Mucosa of descending colon (tissue), 3 donors: ENCODE measurements at regions not wholly inside any gene's neighbourhood (a gene's known extent, or its start where the extent isn't known, plus 50 kb on each side); places are given as distances from the start of the nearest gene placed in this dataset.

Source experiments
- ATAC-seq: fragments of 200-7000 bp; cut with Tn5 transposase; one replicate; pipeline ENCODE4 v1.9.1; 2020; ENCODE audit warnings: mild to moderate bottlenecking, moderate library complexity
- DNase-seq, 3 donors: peaks; one replicate each; pipeline ENCODE4 v3.0.0-alpha.2; 2020
- H3K36me3 ChIP-seq: fragments of 200-600 bp; one replicate; pipeline ENCODE4 v1.8.0; 2021; ENCODE audit warnings: low read depth, mild to moderate bottlenecking
- H3K4me1 ChIP-seq: fragments of 200-600 bp; one replicate; pipeline ENCODE4 v1.8.0; 2021; ENCODE audit warnings: low read depth, mild to moderate bottlenecking
- H3K4me3 ChIP-seq: fragments of 200-600 bp; one replicate; pipeline ENCODE4 v1.8.0; 2021; ENCODE audit warnings: mild to moderate bottlenecking
- H3K9me3 ChIP-seq: fragments of 200-600 bp; one replicate; pipeline ENCODE4 v1.8.0; 2021; ENCODE audit warnings: mild to moderate bottlenecking
- intact Hi-C, 2 donors: fragments of 100-400 bp; cut with DNase I in 1 of 2; cut with micrococcal nuclease in 1 of 2; formaldehyde crosslinking; loops; one replicate each; pipeline versions ENCODE4 v1.11.0 to v1.11.1; 2022; cut with DNase I, micrococcal nuclease
- TF ChIP-seq, protein P1 (sequence below): fragments of 200-600 bp; IDR thresholded peaks from one replicate; pipeline ENCODE4 v1.8.0; 2022; ENCODE audit warnings: antibody characterized with exemption, mild to moderate bottlenecking
- donor health status: DM: no; HTN: no; CAD: no; lungs with moderate emphysema.
- donor health status: DM: no; HTN: no; CAD: no.
- donor health status: DM: no; HTN: yes; CAD: no.

DNA sequence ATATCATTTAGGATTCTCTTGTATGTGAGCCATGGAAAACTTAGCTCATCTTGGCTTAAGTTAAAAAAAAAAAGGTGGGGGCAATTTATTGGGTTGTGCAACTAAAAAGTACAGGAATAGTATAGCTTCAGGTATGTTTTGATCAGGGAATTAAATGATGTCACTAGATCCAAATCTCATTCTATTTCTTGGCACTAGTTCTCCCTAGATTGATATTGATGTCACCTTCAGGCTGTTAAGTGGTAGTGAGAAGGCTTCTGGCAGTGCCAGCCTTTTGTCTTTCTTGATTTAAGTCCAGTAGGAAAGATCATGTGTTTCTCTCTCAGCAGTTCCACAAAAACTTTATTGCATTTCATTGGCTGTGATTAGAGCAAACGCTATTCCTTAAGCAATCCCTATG is 65.0 kb upstream of the ZBED5 start:
- ATAC-seq (no peak), DNase-seq (no peak)
- Histone ChIP-seq H3K4me3 (no peak overlapping the region), H3K9me3 (peaks cover under 1% of the 10 kb centered on the region), H3K36me3 (no peaks in the 10 kb centered on the region), H3K4me1 (peaks cover 10% of the 10 kb centered on the region)
- intact Hi-C loops = loop anchor here in 1 of 2 donors (10.0 kb wide), 1 partner anchor 118 kb away; the partner anchor contains the start of gene EIF4G2
- TF ChIP-seq, protein P1, sequence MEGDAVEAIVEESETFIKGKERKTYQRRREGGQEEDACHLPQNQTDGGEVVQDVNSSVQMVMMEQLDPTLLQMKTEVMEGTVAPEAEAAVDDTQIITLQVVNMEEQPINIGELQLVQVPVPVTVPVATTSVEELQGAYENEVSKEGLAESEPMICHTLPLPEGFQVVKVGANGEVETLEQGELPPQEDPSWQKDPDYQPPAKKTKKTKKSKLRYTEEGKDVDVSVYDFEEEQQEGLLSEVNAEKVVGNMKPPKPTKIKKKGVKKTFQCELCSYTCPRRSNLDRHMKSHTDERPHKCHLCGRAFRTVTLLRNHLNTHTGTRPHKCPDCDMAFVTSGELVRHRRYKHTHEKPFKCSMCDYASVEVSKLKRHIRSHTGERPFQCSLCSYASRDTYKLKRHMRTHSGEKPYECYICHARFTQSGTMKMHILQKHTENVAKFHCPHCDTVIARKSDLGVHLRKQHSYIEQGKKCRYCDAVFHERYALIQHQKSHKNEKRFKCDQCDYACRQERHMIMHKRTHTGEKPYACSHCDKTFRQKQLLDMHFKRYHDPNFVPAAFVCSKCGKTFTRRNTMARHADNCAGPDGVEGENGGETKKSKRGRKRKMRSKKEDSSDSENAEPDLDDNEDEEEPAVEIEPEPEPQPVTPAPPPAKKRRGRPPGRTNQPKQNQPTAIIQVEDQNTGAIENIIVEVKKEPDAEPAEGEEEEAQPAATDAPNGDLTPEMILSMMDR = no peak

DNA sequence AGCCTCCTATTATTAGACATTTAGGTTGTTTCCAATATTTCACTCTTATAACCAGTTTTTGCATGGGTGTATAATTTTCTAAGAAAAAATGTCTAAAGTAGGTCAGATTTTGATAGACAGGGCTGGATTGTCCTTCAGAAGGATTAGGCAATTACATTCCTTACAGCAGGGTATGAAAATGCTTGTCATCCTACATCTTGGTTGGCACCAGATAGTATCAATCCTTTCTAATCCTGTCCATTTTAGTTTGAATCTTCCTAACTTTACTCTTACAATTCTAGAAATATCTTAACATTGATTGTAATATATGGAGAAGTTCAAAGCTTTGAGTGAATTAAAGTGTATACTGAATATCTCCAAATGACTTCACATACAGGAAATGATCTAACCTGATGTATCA is 63.0 kb upstream of the ZBED5 start:
- TF ChIP-seq, protein P1 = no peak
- Histone ChIP-seq H3K4me1 (no peaks in the 10 kb centered on the region), H3K36me3 (no peaks in the 10 kb centered on the region), H3K4me3 (no peak overlapping the region), H3K9me3 (peaks cover 3% of the 10 kb centered on the region)
- intact Hi-C loops = loop anchor here in 1 of 2 donors (10.0 kb wide), 1 partner anchor 116 kb away; the partner anchor contains the start of gene EIF4G2
- no peak for ATAC-seq
- DNase-seq = no peak

DNA sequence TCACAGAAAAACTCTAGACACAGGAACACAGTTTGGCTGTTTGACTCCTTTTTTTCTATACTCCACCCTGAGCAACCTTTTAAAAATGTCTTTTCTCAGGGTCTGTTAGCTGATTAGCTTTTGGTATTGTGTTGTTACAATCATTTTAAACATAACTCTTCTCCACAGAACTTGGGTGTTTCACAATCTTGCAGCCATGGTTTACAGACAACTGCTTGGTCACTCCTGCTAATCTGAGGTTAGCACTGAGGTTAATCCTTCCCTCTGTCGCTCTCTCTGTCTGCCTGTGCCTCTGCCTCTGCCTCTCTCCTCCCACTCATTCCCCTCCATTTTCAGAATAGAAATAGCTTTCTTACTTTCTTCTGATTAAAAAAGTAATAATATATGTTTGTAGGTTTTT is 62.4 kb upstream of the ZBED5 start:
- H3K36me3 ChIP-seq = no peaks in the 10 kb centered on the region
- H3K9me3 ChIP-seq = peaks cover 3% of the 10 kb centered on the region
- intact Hi-C loops = loop anchor here in 1 of 2 donors (10.0 kb wide), 1 partner anchor 115 kb away; the partner anchor contains the start of gene EIF4G2
- TF ChIP-seq, protein P1 = no peak
- H3K4me1 ChIP-seq = no peaks in the 10 kb centered on the region
- DNase-seq = no peak
- no peak for ATAC-seq
- no peak overlapping the region for H3K4me3 ChIP-seq

DNA sequence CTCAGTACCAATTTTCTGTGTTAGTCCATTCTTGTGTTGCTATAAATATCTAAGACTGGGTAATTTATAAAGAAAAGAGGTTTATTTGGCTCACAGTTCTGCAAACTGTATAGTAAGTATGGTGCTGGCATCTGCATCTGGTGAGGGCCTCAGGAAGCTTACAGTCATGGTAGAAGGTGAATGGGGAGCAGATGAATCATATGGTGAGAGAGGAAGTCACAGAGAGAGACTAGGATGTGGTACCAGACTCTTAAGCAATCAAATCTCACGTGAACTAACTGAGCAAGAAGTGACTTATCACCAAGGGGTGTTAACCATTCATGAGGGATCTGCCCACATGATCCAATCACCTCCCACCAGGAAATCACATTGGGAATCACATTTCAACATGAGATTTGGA is 60.8 kb upstream of the ZBED5 start:
- peak; percentile 61 for ATAC-seq
- intact Hi-C loops = no loop called here
- TF ChIP-seq, protein P1 = no peak

DNA sequence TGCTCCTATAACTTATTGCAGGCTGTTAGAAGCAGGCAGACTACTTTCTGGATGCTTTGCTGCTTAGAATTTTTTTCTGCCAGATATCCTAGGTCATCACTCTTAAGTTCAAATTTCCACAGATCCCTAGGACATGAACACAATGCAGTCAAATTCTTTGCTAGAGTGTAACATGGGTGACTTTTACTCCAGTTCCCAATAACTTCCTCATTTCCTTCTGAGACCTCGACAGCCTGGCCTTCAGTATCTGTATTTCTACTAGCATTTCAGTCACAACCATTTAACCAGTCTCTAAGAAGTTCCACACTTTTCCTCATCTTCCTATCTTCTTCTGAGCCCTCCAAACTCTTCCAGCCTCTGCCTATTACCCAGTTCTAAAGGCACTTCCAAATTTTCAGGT is 60.4 kb upstream of the ZBED5 start:
- Histone ChIP-seq H3K4me3 (no peak overlapping the region), H3K4me1 (no peaks in the 10 kb centered on the region), H3K36me3 (no peaks in the 10 kb centered on the region), H3K9me3 (peaks cover 3% of the 10 kb centered on the region)
- no peak for ATAC-seq
- intact Hi-C loops = no loop called here
- DNase-seq = no peak
- TF ChIP-seq, protein P1 = no peak

More for the DNA sequence above, 60.8 kb upstream of the ZBED5 start:
- Histone ChIP-seq H3K4me1 (no peaks in the 10 kb centered on the region), H3K9me3 (peaks cover 3% of the 10 kb centered on the region), H3K4me3 (no peak overlapping the region), H3K36me3 (no peaks in the 10 kb centered on the region)
- no peak for DNase-seq

DNA sequence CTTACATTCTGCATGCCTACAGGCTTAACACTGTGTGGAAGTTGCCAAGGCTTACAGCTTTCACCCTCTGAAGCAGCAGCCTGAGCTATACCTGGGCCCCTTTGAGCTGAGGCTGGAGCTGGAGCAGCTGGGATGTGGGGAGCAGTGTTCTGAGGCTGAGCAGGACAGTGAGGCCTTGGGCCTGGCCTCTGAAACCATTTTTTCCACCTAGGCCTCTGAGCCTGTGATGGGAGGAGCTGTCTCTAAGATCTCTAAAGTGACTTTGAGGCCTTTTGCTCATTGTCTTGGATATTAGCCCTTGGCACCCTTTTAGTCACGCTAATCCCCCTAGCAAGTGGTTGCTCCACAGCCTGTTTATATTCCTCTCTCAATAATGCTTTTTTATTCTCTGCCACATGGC is 59.9 kb upstream of the ZBED5 start:
- H3K4me1 ChIP-seq = no peaks in the 10 kb centered on the region
- H3K4me3 ChIP-seq = no peak overlapping the region
- H3K36me3 ChIP-seq = no peaks in the 10 kb centered on the region
- ATAC-seq (no peak), DNase-seq (no peak)
- intact Hi-C loops = no loop called here
- TF ChIP-seq, protein P1 = no peak
- peaks cover 3% of the 10 kb centered on the region for H3K9me3 ChIP-seq
